Thymus (tissue), 11 donors: ENCODE measurements at regions not wholly inside any gene's neighbourhood (a gene's known extent, or its start where the extent isn't known, plus 50 kb on each side); places are given as distances from the start of the nearest gene placed in this dataset.

Source experiments
- DNase-seq, 9 donors: peaks; one replicate each; pipeline ENCODE4 v3.0.0-alpha.2; 2013; ENCODE audit warnings: low spot score in 9 of 9, low read depth in 6 of 9, missing footprints in 1 of 9
- H3K27ac ChIP-seq, 2 donors: one replicate each; pipeline ENCODE4 v1.5.1; 2013; ENCODE audit warnings: control low read depth in 1 of 2, low read depth in 1 of 2, low read length in 1 of 2, mild to moderate bottlenecking in 1 of 2, moderate library complexity in 1 of 2
- H3K27me3 ChIP-seq, 2 donors: one replicate each; pipeline ENCODE4 v1.5.1; 2013; ENCODE audit warnings: low read length in 1 of 2; ENCODE audit not compliant: control insufficient read depth in 2 of 2, insufficient read depth in 1 of 2
- H3K36me3 ChIP-seq, 2 donors: one replicate each; pipeline ENCODE4 v1.5.1; 2013; ENCODE audit warnings: low read length in 1 of 2, mild to moderate bottlenecking in 1 of 2, moderate library complexity in 1 of 2; ENCODE audit not compliant: control insufficient read depth in 2 of 2, insufficient read depth in 2 of 2
- H3K4me1 ChIP-seq, 2 donors: one replicate each; pipeline ENCODE4 v1.5.1; 2013; ENCODE audit warnings: low read length in 2 of 2; ENCODE audit not compliant: control insufficient read depth in 2 of 2, insufficient read depth in 2 of 2
- H3K4me3 ChIP-seq, 2 donors: one replicate each; pipeline ENCODE4 v1.5.1; 2013; ENCODE audit warnings: low read length in 2 of 2, control low read depth in 1 of 2, mild to moderate bottlenecking in 1 of 2
- H3K9me3 ChIP-seq, 2 donors: one replicate each; pipeline ENCODE4 v1.5.1; 2013; ENCODE audit warnings: low read length in 1 of 2, mild to moderate bottlenecking in 1 of 2; ENCODE audit not compliant: control insufficient read depth in 2 of 2, insufficient read depth in 1 of 2
- WGBS: extraction: QIAGEN DNeasy Blood & Tissue Kit; methylation state at CpG from one replicate; pipeline ENCODE4 v1.1.7; 2013; 5-methylcytosine and 5-hydroxymethylcytosine counted together
- donor health status: healthy.

GRCh38 chr17:34503528-34504195, 75.7 kb upstream of the TMEM132E start:
- Histone ChIP-seq H3K36me3 (no peaks in the 10 kb centered on the region), H3K4me1 (no peaks in the 10 kb centered on the region), H3K4me3 (no peak overlapping the region), H3K27ac (no peak overlapping the region), H3K9me3 (no peaks in the 10 kb centered on the region), H3K27me3 (peaks cover 2 to 3% of the 10 kb centered on the region in 2 donors)
- no peak for DNase-seq
- 67% methylated on average over 10 of the region's 10 CpGs for WGBS

- 79% methylated on average over 4 of the region's 4 CpGs for WGBS
- H3K27ac ChIP-seq, result no peak overlapping the region
- H3K27me3 ChIP-seq, result peaks cover 2 to 3% of the 10 kb centered on the region in 2 donors
- H3K9me3 ChIP-seq, result no peaks in the 10 kb centered on the region
- no peaks in the 10 kb centered on the region for H3K36me3 ChIP-seq
- no peak overlapping the region for H3K4me3 ChIP-seq
- DNase-seq, result no peak
- H3K4me1 ChIP-seq, result no peaks in the 10 kb centered on the region
Observed at GRCh38 chr17:34502426-34502825, 77.0 kb upstream of the TMEM132E start.

GRCh38 chr17:34499576-34499975, 79.8 kb upstream of the TMEM132E start:
- peak in 6 of 9 donors; percentile 2 to 56 (median 19) for DNase-seq
- Histone ChIP-seq H3K36me3 (no peaks in the 10 kb centered on the region), H3K27ac (no peak overlapping the region), H3K27me3 (peaks cover 0 to 3% of the 10 kb centered on the region in 2 donors), H3K9me3 (no peaks in the 10 kb centered on the region), H3K4me3 (no peak overlapping the region), H3K4me1 (no peaks in the 10 kb centered on the region)
- 2% methylated on average over 1 of the region's 1 CpG for WGBS

GRCh38 chr17:34493917-34494316, 85.5 kb upstream of the TMEM132E start:
- 82% methylated on average over 3 of the region's 3 CpGs for WGBS
- DNase-seq, result no peak
- peaks cover 0 to 2% of the 10 kb centered on the region in 2 donors for H3K27me3 ChIP-seq

GRCh38 chr17:34487626-34488025, 91.8 kb upstream of the TMEM132E start:
- 19% methylated on average over 12 of the region's 12 CpGs for WGBS
- Histone ChIP-seq H3K9me3 (no peaks in the 10 kb centered on the region), H3K27me3 (peaks cover 2 to 11% of the 10 kb centered on the region in 2 donors), H3K4me3 (no peak overlapping the region), H3K27ac (no peak overlapping the region), H3K4me1 (no peaks in the 10 kb centered on the region), H3K36me3 (no peaks in the 10 kb centered on the region)
- DNase-seq, result no peak

More at GRCh38 chr17:34493917-34494316, 85.5 kb upstream of the TMEM132E start:
- H3K4me3 ChIP-seq, result no peak overlapping the region
- no peaks in the 10 kb centered on the region for H3K36me3 ChIP-seq
- no peak overlapping the region for H3K27ac ChIP-seq
- H3K9me3 ChIP-seq, result no peaks in the 10 kb centered on the region
- H3K4me1 ChIP-seq, result no peaks in the 10 kb centered on the region

- WGBS, result 76% methylated on average over 8 of the region's 8 CpGs
- Histone ChIP-seq H3K9me3 (no peaks in the 10 kb centered on the region), H3K4me1 (no peaks in the 10 kb centered on the region), H3K36me3 (no peaks in the 10 kb centered on the region), H3K27ac (no peak overlapping the region), H3K4me3 (no peak overlapping the region), H3K27me3 (peaks cover 2 to 11% of the 10 kb centered on the region in 2 donors)
- no peak for DNase-seq
Observed at GRCh38 chr17:34486761-34487160, 92.6 kb upstream of the TMEM132E start.

GRCh38 chr17:34485999-34486398, 93.4 kb upstream of the TMEM132E start:
- Histone ChIP-seq H3K4me3 (no peak overlapping the region), H3K27ac (no peak overlapping the region), H3K27me3 (peaks cover 2 to 11% of the 10 kb centered on the region in 2 donors), H3K4me1 (no peaks in the 10 kb centered on the region), H3K9me3 (no peaks in the 10 kb centered on the region), H3K36me3 (no peaks in the 10 kb centered on the region)
- DNase-seq, result no peak
- whole genome bisulfite sequencing, result 61% methylated on average over 7 of the region's 7 CpGs

- Histone ChIP-seq H3K4me3 (no peak overlapping the region), H3K9me3 (no peaks in the 10 kb centered on the region), H3K27me3 (peaks cover 0 to 13% of the 10 kb centered on the region in 2 donors), H3K27ac (no peak overlapping the region), H3K36me3 (no peaks in the 10 kb centered on the region), H3K4me1 (no peaks in the 10 kb centered on the region)
- 82% methylated on average over 8 of the region's 8 CpGs for WGBS
- no peak for DNase-seq
Observed at GRCh38 chr17:34484193-34484733, 95.1 kb upstream of the TMEM132E start.

GRCh38 chr17:34482730-34483129, 96.7 kb upstream of the TMEM132E start:
- no peaks in the 10 kb centered on the region for H3K9me3 ChIP-seq
- H3K4me3 ChIP-seq, result no peak overlapping the region
- H3K36me3 ChIP-seq, result no peaks in the 10 kb centered on the region
- DNase-seq, result no peak
- WGBS, result 73% methylated on average over 7 of the region's 7 CpGs
- H3K27ac ChIP-seq, result no peak overlapping the region
- H3K4me1 ChIP-seq, result no peaks in the 10 kb centered on the region
- H3K27me3 ChIP-seq, result peaks cover 0 to 8% of the 10 kb centered on the region in 2 donors
